ENCODE measurements at regions not wholly inside any gene's neighbourhood (a gene's known extent, or its start where the extent isn't known, plus 50 kb on each side); places are given as distances from the start of the nearest gene placed in this dataset.

DNA sequence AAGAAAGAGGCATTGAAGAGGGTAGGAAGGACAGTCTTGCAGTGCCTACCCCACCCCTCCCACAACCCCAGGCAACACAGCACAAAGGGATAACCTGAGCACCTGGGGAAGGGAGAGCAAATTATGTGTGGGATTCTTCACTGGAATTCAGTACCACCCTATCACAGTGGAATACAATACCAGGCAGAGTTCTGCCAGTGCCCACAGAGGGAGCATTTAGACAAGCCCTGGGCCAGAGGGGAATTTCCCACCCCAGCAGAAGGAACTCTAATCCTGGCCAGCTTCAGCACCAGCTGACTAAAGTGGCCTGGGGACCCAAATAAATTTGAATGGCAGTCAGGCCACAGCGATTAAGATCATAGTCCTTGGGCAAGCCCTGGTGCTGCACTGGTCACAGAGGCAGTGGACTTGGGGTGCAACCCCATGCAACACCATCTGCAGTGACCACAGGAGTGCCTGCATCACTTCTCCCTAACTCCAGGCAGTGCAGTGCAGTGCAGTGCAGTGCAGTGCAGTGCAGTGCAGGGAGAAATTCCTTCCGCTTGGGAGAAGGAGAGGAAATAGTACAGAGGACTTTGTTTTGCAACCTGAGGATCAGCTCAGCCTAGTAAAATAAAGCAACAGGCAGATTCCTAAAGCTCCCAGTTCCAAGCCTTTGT lies 147.8 kb upstream of the SRD5A2 start:
- TF ChIP-seq, protein P1, sequence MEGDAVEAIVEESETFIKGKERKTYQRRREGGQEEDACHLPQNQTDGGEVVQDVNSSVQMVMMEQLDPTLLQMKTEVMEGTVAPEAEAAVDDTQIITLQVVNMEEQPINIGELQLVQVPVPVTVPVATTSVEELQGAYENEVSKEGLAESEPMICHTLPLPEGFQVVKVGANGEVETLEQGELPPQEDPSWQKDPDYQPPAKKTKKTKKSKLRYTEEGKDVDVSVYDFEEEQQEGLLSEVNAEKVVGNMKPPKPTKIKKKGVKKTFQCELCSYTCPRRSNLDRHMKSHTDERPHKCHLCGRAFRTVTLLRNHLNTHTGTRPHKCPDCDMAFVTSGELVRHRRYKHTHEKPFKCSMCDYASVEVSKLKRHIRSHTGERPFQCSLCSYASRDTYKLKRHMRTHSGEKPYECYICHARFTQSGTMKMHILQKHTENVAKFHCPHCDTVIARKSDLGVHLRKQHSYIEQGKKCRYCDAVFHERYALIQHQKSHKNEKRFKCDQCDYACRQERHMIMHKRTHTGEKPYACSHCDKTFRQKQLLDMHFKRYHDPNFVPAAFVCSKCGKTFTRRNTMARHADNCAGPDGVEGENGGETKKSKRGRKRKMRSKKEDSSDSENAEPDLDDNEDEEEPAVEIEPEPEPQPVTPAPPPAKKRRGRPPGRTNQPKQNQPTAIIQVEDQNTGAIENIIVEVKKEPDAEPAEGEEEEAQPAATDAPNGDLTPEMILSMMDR (IDR thresholded peaks at IDR 0.05 in 4 of 5, conservative IDR thresholded peaks at IDR 0.05 in 1 of 5): no peak
- no peak for TF ChIP-seq POLR2A (IDR thresholded peaks at IDR 0.05)
